Spleen (tissue), 11 donors: ENCODE measurements at regions not wholly inside any gene's neighbourhood (a gene's known extent, or its start where the extent isn't known, plus 50 kb on each side); places are given as distances from the start of the nearest gene placed in this dataset.

Experiments used
- DNase-seq: peaks from one replicate; pipeline ENCODE4 v3.0.0-alpha.2; 2020
- H3K27ac ChIP-seq, 8 donors: fragments of 200-600 bp; sonication (generic) in 7 of 8; 1 replicate in 4 of 8; 2 replicates in 4 of 8; pipeline versions ENCODE4 v1.5.0 to v1.8.0; 2016 to 2021; ENCODE audit warnings: inconsistent platforms in 4 of 8, mild to moderate bottlenecking in 4 of 8, moderate library complexity in 1 of 8
- H3K27me3 ChIP-seq, 7 donors: fragments of 200-600 bp; sonication (generic) in 6 of 7; replicated peaks in 1 of 7; 1 replicate in 4 of 7; 2 replicates in 3 of 7; pipeline versions ENCODE4 v1.5.0 to v1.8.0; 2016 to 2021; ENCODE audit warnings: inconsistent platforms in 3 of 7, mild to moderate bottlenecking in 1 of 7
- H3K36me3 ChIP-seq, 6 donors: fragments of 200-600 bp; sonication (generic) in 5 of 6; 1 replicate in 4 of 6; 2 replicates in 2 of 6; pipeline versions ENCODE4 v1.5.0 to v1.8.0; 2016 to 2021; ENCODE audit warnings: inconsistent platforms in 2 of 6
- H3K4me1 ChIP-seq, 6 donors: fragments of 200-600 bp; sonication (generic) in 5 of 6; 1 replicate in 3 of 6; 2 replicates in 3 of 6; pipeline versions ENCODE4 v1.5.0 to v1.8.0; 2016 to 2021; ENCODE audit warnings: inconsistent platforms in 3 of 6
- H3K4me3 ChIP-seq, 8 donors: fragments of 200-600 bp; sonication (generic) in 7 of 8; 1 replicate in 4 of 8; 2 replicates in 4 of 8; pipeline versions ENCODE4 v1.5.0 to v1.8.0; 2016 to 2021; ENCODE audit warnings: inconsistent platforms in 4 of 8, mild to moderate bottlenecking in 4 of 8, moderate library complexity in 2 of 8
- H3K9me3 ChIP-seq, 8 donors: fragments of 200-600 bp; sonication (generic) in 7 of 8; 1 replicate in 4 of 8; 2 replicates in 4 of 8; pipeline versions ENCODE4 v1.5.0 to v1.8.0; 2016 to 2021; ENCODE audit warnings: inconsistent platforms in 4 of 8
- POLR2A ChIP-seq, 3 donors: fragments of 450-650 bp; IDR thresholded peaks; one replicate each; pipeline ENCODE4 v1.5.1; 2017; ENCODE audit warnings: antibody characterized with exemption in 3 of 3, mild to moderate bottlenecking in 1 of 3
- POLR2AphosphoS5 ChIP-seq, 3 donors: sonication (generic); formaldehyde crosslinking; IDR thresholded peaks; one replicate each; pipeline ENCODE4 v1.5.1; 2017; ENCODE audit warnings: antibody characterized with exemption in 3 of 3
- WGBS, 5 donors: extraction: QIAGEN DNeasy Blood & Tissue Kit in 3 of 5; methylation state at CpG; one replicate each; pipeline versions ENCODE4 v1.1.5 to v1.1.7; 2013 to 2018; 5-methylcytosine and 5-hydroxymethylcytosine counted together
- intact Hi-C: fragments of 100-400 bp; cut with DNase I; formaldehyde crosslinking; loops from one replicate; pipeline ENCODE4 v1.15.0; 2023; ENCODE audit warnings: low total_unique reads
- TF ChIP-seq, protein P1 (sequence below), 11 experiments: fragments of 200-600 bp in 7 of 11; fragments of 450-650 bp in 4 of 11; sonication (generic) in 4 of 11; IDR thresholded peaks in 8 of 11; conservative IDR thresholded peaks in 3 of 11; 1 replicate in 7 of 11; 2 replicates in 4 of 11; pipeline versions ENCODE4 v1.4.0 to v1.8.0; 2016 to 2021; ENCODE audit warnings: antibody characterized with exemption in 11 of 11, inconsistent platforms in 4 of 11, mild to moderate bottlenecking in 1 of 11
- donor health status: healthy with polysubstance abuse.
- donor health status: DM: no; HTN: no; CAD: no; lungs with moderate emphysema.
- donor health status: DM: no; HTN: no; CAD: no.
- donor health status: Bipolar disorder and iron deficiency.
- donor health status: healthy.
- donor health status: DM: no; HTN: no; CAD: no.
- donor health status: DM: yes; HTN: yes; CAD: no.

GRCh38 chr5:18197734-18198133, 563.5 kb downstream of the TAF11L14 start:
- no peaks in the 10 kb centered on the region for H3K4me1 ChIP-seq
- DNase-seq, result no peak
- WGBS, 5 donors, result 48 to 82% (median 75%) methylated on average over 2 of the region's 2 CpGs
- H3K4me3 ChIP-seq, result no peak overlapping the region
- no peak overlapping the region for H3K27ac ChIP-seq
- H3K36me3 ChIP-seq, result no peaks in the 10 kb centered on the region
- intact Hi-C loops, result no loop called here
- no peaks in the 10 kb centered on the region for H3K27me3 ChIP-seq
- TF ChIP-seq POLR2A (IDR thresholded peaks at IDR 0.05) (no peak), POLR2AphosphoS5 (IDR thresholded peaks at IDR 0.05) (no peak)
- TF ChIP-seq, protein P1, sequence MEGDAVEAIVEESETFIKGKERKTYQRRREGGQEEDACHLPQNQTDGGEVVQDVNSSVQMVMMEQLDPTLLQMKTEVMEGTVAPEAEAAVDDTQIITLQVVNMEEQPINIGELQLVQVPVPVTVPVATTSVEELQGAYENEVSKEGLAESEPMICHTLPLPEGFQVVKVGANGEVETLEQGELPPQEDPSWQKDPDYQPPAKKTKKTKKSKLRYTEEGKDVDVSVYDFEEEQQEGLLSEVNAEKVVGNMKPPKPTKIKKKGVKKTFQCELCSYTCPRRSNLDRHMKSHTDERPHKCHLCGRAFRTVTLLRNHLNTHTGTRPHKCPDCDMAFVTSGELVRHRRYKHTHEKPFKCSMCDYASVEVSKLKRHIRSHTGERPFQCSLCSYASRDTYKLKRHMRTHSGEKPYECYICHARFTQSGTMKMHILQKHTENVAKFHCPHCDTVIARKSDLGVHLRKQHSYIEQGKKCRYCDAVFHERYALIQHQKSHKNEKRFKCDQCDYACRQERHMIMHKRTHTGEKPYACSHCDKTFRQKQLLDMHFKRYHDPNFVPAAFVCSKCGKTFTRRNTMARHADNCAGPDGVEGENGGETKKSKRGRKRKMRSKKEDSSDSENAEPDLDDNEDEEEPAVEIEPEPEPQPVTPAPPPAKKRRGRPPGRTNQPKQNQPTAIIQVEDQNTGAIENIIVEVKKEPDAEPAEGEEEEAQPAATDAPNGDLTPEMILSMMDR (IDR thresholded peaks at IDR 0.05 in 8 of 11, conservative IDR thresholded peaks at IDR 0.05 in 3 of 11), result no peak
- H3K9me3 ChIP-seq, result peaks cover 0 to 25% (median 21%) of the 10 kb centered on the region in 8 donors

- Histone ChIP-seq H3K4me1 (no peaks in the 10 kb centered on the region), H3K9me3 (peaks cover 0 to 37% (median 19%) of the 10 kb centered on the region in 8 donors), H3K36me3 (no peaks in the 10 kb centered on the region), H3K4me3 (no peak overlapping the region), H3K27ac (no peak overlapping the region), H3K27me3 (no peaks in the 10 kb centered on the region)
- intact Hi-C loops, result no loop called here
- 82 to 96% (median 85%) methylated on average over 2 of the region's 2 CpGs for WGBS, 5 donors
- TF ChIP-seq, protein P1 (IDR thresholded peaks at IDR 0.05 in 8 of 11, conservative IDR thresholded peaks at IDR 0.05 in 3 of 11), result no peak
- no peak for TF ChIP-seq POLR2A (IDR thresholded peaks at IDR 0.05)
- TF ChIP-seq POLR2AphosphoS5 (IDR thresholded peaks at IDR 0.05), result no peak
- no peak for DNase-seq
Measured at GRCh38 chr5:18202164-18202563, 567.9 kb downstream of the TAF11L14 start.

GRCh38 chr5:18203296-18203695, 569.0 kb downstream of the TAF11L14 start:
- Histone ChIP-seq H3K4me3 (no peak overlapping the region), H3K27ac (no peak overlapping the region), H3K36me3 (no peaks in the 10 kb centered on the region), H3K9me3 (peaks cover 0 to 26% (median 8%) of the 10 kb centered on the region in 8 donors), H3K27me3 (no peaks in the 10 kb centered on the region), H3K4me1 (no peaks in the 10 kb centered on the region)
- 43 to 95% (median 78%) methylated on average over 1 of the region's 1 CpG for WGBS, 5 donors
- DNase-seq, result no peak
- intact Hi-C loops, result no loop called here
- TF ChIP-seq, protein P1 (IDR thresholded peaks at IDR 0.05 in 8 of 11, conservative IDR thresholded peaks at IDR 0.05 in 3 of 11), result no peak
- TF ChIP-seq POLR2AphosphoS5 (IDR thresholded peaks at IDR 0.05) (no peak), POLR2A (IDR thresholded peaks at IDR 0.05) (no peak)

DNA sequence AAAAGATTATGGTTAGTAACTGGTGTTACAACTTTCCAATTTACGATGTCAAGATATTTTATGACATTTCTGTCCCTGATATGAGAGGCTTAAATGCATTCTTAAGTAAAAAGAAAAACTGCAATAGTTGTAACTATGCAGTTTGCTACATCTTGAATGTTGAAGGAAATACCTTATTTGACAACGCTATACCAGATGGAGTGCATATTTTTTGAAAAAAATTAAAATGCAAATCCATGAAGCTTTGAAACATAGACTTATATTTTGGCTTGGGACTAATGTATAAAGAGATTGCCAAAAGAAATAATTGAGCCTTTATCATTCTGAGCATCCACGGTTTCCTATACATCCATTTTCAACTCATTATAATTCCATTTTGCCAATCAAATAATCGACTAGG, 579.4 kb downstream of the TAF11L14 start:
- Histone ChIP-seq H3K4me1 (no peaks in the 10 kb centered on the region), H3K27me3 (no peaks in the 10 kb centered on the region), H3K36me3 (no peaks in the 10 kb centered on the region), H3K4me3 (no peak overlapping the region), H3K27ac (no peak overlapping the region), H3K9me3 (peaks cover 0 to 24% (median 17%) of the 10 kb centered on the region in 8 donors)
- intact Hi-C loops, result no loop called here
- TF ChIP-seq POLR2A (IDR thresholded peaks at IDR 0.05) (no peak), POLR2AphosphoS5 (IDR thresholded peaks at IDR 0.05) (no peak)
- TF ChIP-seq, protein P1 (IDR thresholded peaks at IDR 0.05 in 8 of 11, conservative IDR thresholded peaks at IDR 0.05 in 3 of 11), result no peak
- WGBS, 5 donors, result 84 to 90% (median 85%) methylated on average over 4 of the region's 4 CpGs
- no peak for DNase-seq
